H9 (cell line): ENCODE measurements at regions not wholly inside any gene's neighbourhood (a gene's known extent, or its start where the extent isn't known, plus 50 kb on each side); places are given as distances from the start of the nearest gene placed in this dataset.

Experiments used
- DNase-seq: peaks from one replicate; pipeline ENCODE4 v3.0.0-alpha.2; 2017
- H2AFZ ChIP-seq: one replicate; pipeline ENCODE4 v1.6.1; 2013; ENCODE audit warnings: mild to moderate bottlenecking, low read length, control low read depth, moderate library complexity
- H2AK5ac ChIP-seq: 2 replicates; pipeline ENCODE4 v1.6.1; 2013; ENCODE audit warnings: low read length, control low read depth, mixed read lengths; ENCODE audit not compliant: insufficient read length
- H2BK120ac ChIP-seq: one replicate; pipeline ENCODE4 v1.6.1; 2013; ENCODE audit warnings: low read depth, mild to moderate bottlenecking, low read length, control low read depth, inconsistent platforms; ENCODE audit not compliant: poor library complexity, severe bottlenecking
- H2BK12ac ChIP-seq: 2 replicates; pipeline ENCODE4 v1.6.1; 2013; ENCODE audit warnings: low read length, control low read depth, mixed read lengths, low read depth; ENCODE audit not compliant: insufficient read length
- H2BK15ac ChIP-seq: 2 replicates; pipeline ENCODE4 v1.6.1; 2013; ENCODE audit warnings: low read depth, low read length, control low read depth
- H2BK20ac ChIP-seq: one replicate; pipeline ENCODE4 v1.6.1; 2013; ENCODE audit warnings: low read depth, mild to moderate bottlenecking, low read length, control low read depth, inconsistent platforms; ENCODE audit not compliant: poor library complexity, severe bottlenecking
- H2BK5ac ChIP-seq: 2 replicates; pipeline ENCODE4 v1.6.1; 2013; ENCODE audit warnings: low read length, control low read depth, mixed read lengths; ENCODE audit not compliant: insufficient read length
- H3K14ac ChIP-seq: 2 replicates; pipeline ENCODE4 v1.6.1; 2013; ENCODE audit warnings: low read length, control low read depth; ENCODE audit not compliant: insufficient read depth
- H3K18ac ChIP-seq: 2 replicates; pipeline ENCODE4 v1.6.1; 2013; ENCODE audit warnings: low read depth, mild to moderate bottlenecking, mixed read lengths, low read length, control low read depth; ENCODE audit not compliant: insufficient read length
- H3K23ac ChIP-seq: 2 replicates; pipeline ENCODE4 v1.6.1; 2013; ENCODE audit warnings: low read length, control low read depth, mixed read lengths, low read depth; ENCODE audit not compliant: insufficient read length
- H3K23me2 ChIP-seq: 2 replicates; pipeline ENCODE4 v1.6.1; 2013; ENCODE audit warnings: low read depth, mild to moderate bottlenecking, mixed read lengths, low read length, control low read depth; ENCODE audit not compliant: insufficient read length, poor library complexity, severe bottlenecking
- H3K27ac ChIP-seq: 2 replicates; pipeline ENCODE4 v1.5.1; 2013; ENCODE audit warnings: low read length, control low read depth, mixed read lengths, low read depth; ENCODE audit not compliant: insufficient read length
- H3K27me3 ChIP-seq: 2 replicates; pipeline ENCODE4 v1.6.1; 2013; ENCODE audit warnings: low read length, control low read depth, inconsistent platforms; ENCODE audit not compliant: insufficient read depth
- H3K4ac ChIP-seq: 2 replicates; pipeline ENCODE4 v1.6.1; 2013; ENCODE audit warnings: low read depth, mild to moderate bottlenecking, control low read depth, inconsistent platforms, low read length, moderate library complexity
- H3K4me1 ChIP-seq: 2 replicates; pipeline ENCODE4 v1.6.1; 2013; ENCODE audit warnings: low read length, control low read depth, inconsistent platforms; ENCODE audit not compliant: insufficient read depth
- H3K4me2 ChIP-seq: 2 replicates; pipeline ENCODE4 v1.6.1; 2013; ENCODE audit warnings: low read length, control low read depth, mixed read lengths; ENCODE audit not compliant: insufficient read length, insufficient read depth
- H3K56ac ChIP-seq: 2 replicates; pipeline ENCODE4 v1.6.1; 2013; ENCODE audit warnings: low read depth, mild to moderate bottlenecking, mixed read lengths, low read length, control low read depth; ENCODE audit not compliant: insufficient read length
- H3K79me1 ChIP-seq: 2 replicates; pipeline ENCODE4 v1.6.1; 2013; ENCODE audit warnings: low read depth, mild to moderate bottlenecking, moderate library complexity, low read length, control low read depth, inconsistent platforms; ENCODE audit not compliant: insufficient read depth, poor library complexity, severe bottlenecking
- H3K79me2 ChIP-seq: 2 replicates; pipeline ENCODE4 v1.6.1; 2013; ENCODE audit warnings: low read length, control low read depth, inconsistent platforms; ENCODE audit not compliant: insufficient read depth
- H3K9ac ChIP-seq: 2 replicates; pipeline ENCODE4 v1.6.1; 2013; ENCODE audit warnings: low read length, control low read depth, mixed read lengths; ENCODE audit not compliant: insufficient read length; ENCODE audit errors: extremely low read depth
- H3K9me3 ChIP-seq: one replicate; pipeline ENCODE4 v1.6.1; 2013; ENCODE audit warnings: low read depth, low read length, inconsistent platforms; ENCODE audit not compliant: control insufficient read depth
- H3T11ph ChIP-seq: one replicate; pipeline ENCODE4 v1.6.1; 2013; ENCODE audit warnings: mild to moderate bottlenecking, low read length, control low read depth, inconsistent platforms
- H4K20me1 ChIP-seq: one replicate; pipeline ENCODE4 v1.6.1; 2013; ENCODE audit not compliant: control insufficient read depth, insufficient read length, insufficient read depth
- H4K5ac ChIP-seq: 2 replicates; pipeline ENCODE4 v1.6.1; 2013; ENCODE audit warnings: low read depth, mild to moderate bottlenecking, mixed read lengths, low read length, control low read depth; ENCODE audit not compliant: insufficient read length
- H4K8ac ChIP-seq: replicated peaks from 2 replicates; pipeline ENCODE4 v1.6.1; 2013; ENCODE audit warnings: low read length, control low read depth, mixed read lengths, low read depth; ENCODE audit not compliant: insufficient read length
- H4K91ac ChIP-seq: 2 replicates; pipeline ENCODE4 v1.6.1; 2013; ENCODE audit warnings: low read depth, mild to moderate bottlenecking, moderate library complexity, mixed read lengths, low read length, control low read depth; ENCODE audit not compliant: insufficient read length
- H3K27ac Mint-ChIP-seq, 3 experiments: 2 replicates in 2 of 3; 3 replicates in 1 of 3; pipeline ENCODE4 v1.8.0; 2020 to 2021; ENCODE audit warnings: mixed read lengths in 3 of 3, mild to moderate bottlenecking in 1 of 3, moderate library complexity in 1 of 3
- H3K27me3 Mint-ChIP-seq: 2 replicates; pipeline ENCODE4 v1.8.0; 2021; ENCODE audit warnings: low read depth, mild to moderate bottlenecking, moderate library complexity, mixed read lengths
- H3K36me3 Mint-ChIP-seq, 3 experiments: 2 replicates in 2 of 3; 3 replicates in 1 of 3; pipeline ENCODE4 v1.8.0; 2020 to 2021; ENCODE audit warnings: low read depth in 3 of 3, mixed read lengths in 3 of 3; ENCODE audit not compliant: insufficient read depth in 1 of 3
- H3K4me1 Mint-ChIP-seq, 2 experiments: 2 replicates each; pipeline ENCODE4 v1.8.0; 2020; ENCODE audit warnings: mixed read lengths in 2 of 2
- H3K4me3 Mint-ChIP-seq, 2 experiments: 2 replicates in 1 of 2; 3 replicates in 1 of 2; pipeline ENCODE4 v1.8.0; 2020 to 2021; ENCODE audit warnings: mild to moderate bottlenecking in 2 of 2, mixed read lengths in 2 of 2, moderate library complexity in 1 of 2
- H3K9me3 Mint-ChIP-seq, 2 experiments: 2 replicates in 1 of 2; 3 replicates in 1 of 2; pipeline ENCODE4 v1.8.0; 2020; ENCODE audit warnings: mild to moderate bottlenecking in 2 of 2, mixed read lengths in 2 of 2, moderate library complexity in 1 of 2
- CTCF ChIP-seq: fragments of 200-600 bp; sonication (generic); conservative IDR thresholded peaks from 3 replicates; pipeline ENCODE4 v1.8.0; 2021; ENCODE audit warnings: antibody characterized with exemption, mild to moderate bottlenecking
- WGBS: extraction: QIAGEN DNeasy Blood & Tissue Kit; methylation state at CpG from one replicate; pipeline ENCODE4 v1.1.7; 2013; ENCODE audit warnings: missing lambda C conversion rate, low lambda C conversion rate, mixed read lengths; ENCODE audit not compliant: insufficient read length; ENCODE audit errors: extremely low coverage; 5-methylcytosine and 5-hydroxymethylcytosine counted together

- no peaks in the 10 kb centered on the region; a peak in 1 of 5 replicates for H3K9me3 Mint-ChIP-seq
- DNase-seq: no peak
- Histone ChIP-seq H2AK5ac (no peak overlapping the region), H3K9ac (no peak overlapping the region), H2AFZ (no peak overlapping the region), H4K20me1 (no peaks in the 10 kb centered on the region), H3K4me2 (no peak overlapping the region), H3K4me1 (no peaks in the 10 kb centered on the region), H3K18ac (no peak overlapping the region), H2BK5ac (no peak overlapping the region), H3K27ac (no peak overlapping the region), H3K14ac (no peak overlapping the region), H4K91ac (no peak overlapping the region), H3K79me2 (no peaks in the 10 kb centered on the region), H2BK12ac (no peak overlapping the region), H3K4ac (no peak overlapping the region), H4K8ac (no peak overlapping the region), H3K23me2 (no peaks in the 10 kb centered on the region), H3T11ph (no peak overlapping the region), H3K9me3 (no peaks in the 10 kb centered on the region), H2BK20ac (no peak overlapping the region), H3K27me3 (no peaks in the 10 kb centered on the region), H4K5ac (no peak overlapping the region), H3K23ac (no peak overlapping the region), H3K56ac (no peak overlapping the region), H2BK15ac (no peak overlapping the region), H2BK120ac (no peak overlapping the region), H3K79me1 (no peaks in the 10 kb centered on the region)
- TF ChIP-seq CTCF: no peak
- peaks cover 2 to 5% of the 10 kb centered on the region in 2 experiments; a peak in 3 of 4 replicates for H3K4me1 Mint-ChIP-seq
- H3K27ac Mint-ChIP-seq: no peak overlapping the region
- H3K27me3 Mint-ChIP-seq: peaks cover 36% of the 10 kb centered on the region
- WGBS: no CpG with 5 or more reads among the region's 34 CpGs
- H3K4me3 Mint-ChIP-seq: no peak overlapping the region
- no peaks in the 10 kb centered on the region; a peak in 1 of 7 replicates for H3K36me3 Mint-ChIP-seq
Measured at GRCh38 chr20:63083831-63084562, 77.2 kb upstream of the BHLHE23 start.
